ENCODE measurements at regions not wholly inside any gene's neighbourhood (a gene's known extent, or its start where the extent isn't known, plus 50 kb on each side); places are given as distances from the start of the nearest gene placed in this dataset.

GRCh38 chr18:67023059-67023458, 419.2 kb upstream of the CDH19 start:
- TF ChIP-seq EZH2 (IDR thresholded peaks at IDR 0.05; ENCODE audit: borderline replicate concordance) (no peak), CTCF (IDR thresholded peaks at IDR 0.05; ENCODE audit: poor library complexity) (no peak)

Data from hepatocyte (in vitro differentiated cells).